ENCODE measurements at regions not wholly inside any gene's neighbourhood (a gene's known extent, or its start where the extent isn't known, plus 50 kb on each side); places are given as distances from the start of the nearest gene placed in this dataset.

GRCh38 chr4:57498251-57498650 lies 388.1 kb upstream of the IGFBP7 start:
- Mint-ChIP-seq H3K36me3 (no peaks in the 10 kb centered on the region), H3K27me3 (no peaks in the 10 kb centered on the region), H3K4me1 (no peaks in the 10 kb centered on the region), H3K9me3 (ENCODE audit: low read depth) (peaks cover 3% of the 10 kb centered on the region), H3K27ac (no peak overlapping the region), H3K4me3 (no peak overlapping the region)
- CTCF ChIA-PET = no interaction called here
- ATAC-seq (no peak), DNase-seq (no peak)

- no peak for DNase-seq
- no peak for ATAC-seq
- Mint-ChIP-seq H3K9me3 (ENCODE audit: low read depth) (peaks cover 3% of the 10 kb centered on the region), H3K27me3 (no peaks in the 10 kb centered on the region), H3K4me1 (no peaks in the 10 kb centered on the region), H3K36me3 (no peaks in the 10 kb centered on the region), H3K27ac (no peak overlapping the region), H3K4me3 (no peak overlapping the region)
- CTCF ChIA-PET = no interaction called here
Measured at GRCh38 chr4:57496697-57497471, 386.7 kb upstream of the IGFBP7 start.

GRCh38 chr4:57494821-57495220 lies 384.6 kb upstream of the IGFBP7 start:
- ATAC-seq (no peak), DNase-seq (no peak)
- H3K9me3 Mint-ChIP-seq (ENCODE audit: low read depth) = peaks cover 4% of the 10 kb centered on the region
- no peaks in the 10 kb centered on the region for H3K36me3 Mint-ChIP-seq
- CTCF ChIA-PET = no interaction called here
- H3K4me1 Mint-ChIP-seq = no peaks in the 10 kb centered on the region
- H3K4me3 Mint-ChIP-seq = no peak overlapping the region
- no peak overlapping the region for H3K27ac Mint-ChIP-seq
- H3K27me3 Mint-ChIP-seq = no peaks in the 10 kb centered on the region

GRCh38 chr4:57492251-57492878 lies 382.2 kb upstream of the IGFBP7 start:
- Mint-ChIP-seq H3K27ac (no peak overlapping the region), H3K36me3 (no peaks in the 10 kb centered on the region), H3K4me1 (no peaks in the 10 kb centered on the region), H3K9me3 (ENCODE audit: low read depth) (peaks cover 2% of the 10 kb centered on the region), H3K4me3 (no peak overlapping the region), H3K27me3 (no peaks in the 10 kb centered on the region)
- CTCF ChIA-PET = no interaction called here
- DNase-seq (no peak), ATAC-seq (no peak)

GRCh38 chr4:57491388-57491787 lies 381.2 kb upstream of the IGFBP7 start:
- Mint-ChIP-seq H3K27ac (no peak overlapping the region), H3K4me3 (no peak overlapping the region), H3K9me3 (ENCODE audit: low read depth) (peaks cover 2% of the 10 kb centered on the region), H3K36me3 (no peaks in the 10 kb centered on the region), H3K4me1 (no peaks in the 10 kb centered on the region), H3K27me3 (no peaks in the 10 kb centered on the region)
- CTCF ChIA-PET = no interaction called here
- DNase-seq (no peak), ATAC-seq (no peak)

GRCh38 chr4:57490520-57491255 lies 380.5 kb upstream of the IGFBP7 start:
- CTCF ChIA-PET = no interaction called here
- DNase-seq = no peak
- Mint-ChIP-seq H3K27me3 (no peaks in the 10 kb centered on the region), H3K27ac (no peak overlapping the region), H3K9me3 (ENCODE audit: low read depth) (peaks cover 2% of the 10 kb centered on the region), H3K4me1 (no peaks in the 10 kb centered on the region), H3K36me3 (no peaks in the 10 kb centered on the region), H3K4me3 (no peak overlapping the region)
- no peak for ATAC-seq

GRCh38 chr4:57488366-57489162 lies 378.4 kb upstream of the IGFBP7 start:
- no peak for DNase-seq
- CTCF ChIA-PET = no interaction called here
- Mint-ChIP-seq H3K27me3 (no peaks in the 10 kb centered on the region), H3K4me1 (no peaks in the 10 kb centered on the region), H3K36me3 (no peaks in the 10 kb centered on the region), H3K9me3 (ENCODE audit: low read depth) (peaks cover 2% of the 10 kb centered on the region), H3K27ac (no peak overlapping the region), H3K4me3 (no peak overlapping the region)
- ATAC-seq = no peak

GRCh38 chr4:57475424-57475823 lies 365.2 kb upstream of the IGFBP7 start:
- CTCF ChIA-PET = no interaction called here
- Mint-ChIP-seq H3K27ac (no peak overlapping the region), H3K4me3 (no peak overlapping the region), H3K4me1 (no peaks in the 10 kb centered on the region), H3K27me3 (no peaks in the 10 kb centered on the region), H3K36me3 (no peaks in the 10 kb centered on the region), H3K9me3 (ENCODE audit: low read depth) (peaks cover 2% of the 10 kb centered on the region)
- DNase-seq (no peak), ATAC-seq (no peak)

GRCh38 chr4:57465321-57466056 lies 355.3 kb upstream of the IGFBP7 start:
- Mint-ChIP-seq H3K9me3 (ENCODE audit: low read depth) (peaks cover 2% of the 10 kb centered on the region), H3K27ac (no peak overlapping the region), H3K27me3 (no peaks in the 10 kb centered on the region), H3K36me3 (no peaks in the 10 kb centered on the region), H3K4me3 (no peak overlapping the region), H3K4me1 (no peaks in the 10 kb centered on the region)
- no peak for ATAC-seq
- DNase-seq = no peak
- CTCF ChIA-PET = no interaction called here

- Mint-ChIP-seq H3K36me3 (no peaks in the 10 kb centered on the region), H3K27ac (no peak overlapping the region), H3K27me3 (no peaks in the 10 kb centered on the region), H3K4me1 (no peaks in the 10 kb centered on the region), H3K4me3 (no peak overlapping the region), H3K9me3 (ENCODE audit: low read depth) (peaks cover 2% of the 10 kb centered on the region)
- CTCF ChIA-PET = no interaction called here
- DNase-seq (no peak), ATAC-seq (no peak)
Measured at GRCh38 chr4:57462843-57463242, 352.7 kb upstream of the IGFBP7 start.

- Mint-ChIP-seq H3K27ac (no peak overlapping the region), H3K36me3 (no peaks in the 10 kb centered on the region), H3K9me3 (ENCODE audit: low read depth) (no peaks in the 10 kb centered on the region), H3K4me3 (no peak overlapping the region), H3K27me3 (no peaks in the 10 kb centered on the region), H3K4me1 (no peaks in the 10 kb centered on the region)
- no peak for DNase-seq
- CTCF ChIA-PET = no interaction called here
- ATAC-seq = no peak
Measured at GRCh38 chr4:57460967-57461366, 350.8 kb upstream of the IGFBP7 start.

GRCh38 chr4:57448901-57449300 lies 338.7 kb upstream of the IGFBP7 start:
- DNase-seq = no peak
- Mint-ChIP-seq H3K27ac (no peak overlapping the region), H3K27me3 (no peaks in the 10 kb centered on the region), H3K4me3 (no peak overlapping the region), H3K36me3 (no peaks in the 10 kb centered on the region), H3K9me3 (ENCODE audit: low read depth) (peaks cover 4% of the 10 kb centered on the region), H3K4me1 (no peaks in the 10 kb centered on the region)
- ATAC-seq = no peak
- CTCF ChIA-PET = interaction anchor here (1.4 kb wide), 1 partner anchor 285 kb away, joined by 4 read pairs; no protein-coding TSS in a partner anchor

GRCh38 chr4:57448452-57448851 lies 338.3 kb upstream of the IGFBP7 start:
- Mint-ChIP-seq H3K27ac (no peak overlapping the region), H3K9me3 (ENCODE audit: low read depth) (peaks cover 4% of the 10 kb centered on the region), H3K4me1 (no peaks in the 10 kb centered on the region), H3K27me3 (no peaks in the 10 kb centered on the region), H3K4me3 (no peak overlapping the region), H3K36me3 (no peaks in the 10 kb centered on the region)
- no peak for ATAC-seq
- CTCF ChIA-PET = interaction anchor here (1.4 kb wide), 1 partner anchor 285 kb away, joined by 4 read pairs; no protein-coding TSS in a partner anchor
- no peak for DNase-seq
